Type B pancreatic cell (in vitro differentiated cells): ENCODE measurements at regions not wholly inside any gene's neighbourhood (a gene's known extent, or its start where the extent isn't known, plus 50 kb on each side); places are given as distances from the start of the nearest gene placed in this dataset.
"Not testable (repeated sequence)": the region's sequence is repeated elsewhere in the genome, so short reads cannot be mapped to it uniquely, and the experiment has no call there.

Experiments
- DNase-seq: peaks from one replicate; pipeline ENCODE4 v3.0.0; 2021; ENCODE audit warnings: mixed read lengths; ENCODE audit not compliant: unreplicated experiment; ENCODE audit errors: extremely low spot score
- H3K27ac Mint-ChIP-seq: 2 replicates; pipeline ENCODE4 v1.8.0; 2021; ENCODE audit warnings: mild to moderate bottlenecking, mixed read lengths
- H3K27me3 Mint-ChIP-seq: 2 replicates; pipeline ENCODE4 v1.8.0; 2021; ENCODE audit warnings: mixed read lengths
- H3K36me3 Mint-ChIP-seq: 2 replicates; pipeline ENCODE4 v1.8.0; 2021; ENCODE audit warnings: mixed read lengths
- H3K4me1 Mint-ChIP-seq: one replicate; pipeline ENCODE4 v1.8.0; 2021; ENCODE audit warnings: mixed read lengths; ENCODE audit not compliant: unreplicated experiment
- H3K4me3 Mint-ChIP-seq: 2 replicates; pipeline ENCODE4 v1.8.0; 2021; ENCODE audit warnings: mild to moderate bottlenecking, mixed read lengths
- H3K9me3 Mint-ChIP-seq: 2 replicates; pipeline ENCODE4 v1.8.0; 2021; ENCODE audit warnings: mixed read lengths
- CTCF ChIP-seq: fragments of 200-600 bp; sonication (generic); conservative IDR thresholded peaks from 2 replicates; pipeline ENCODE4 v1.5.0; 2021; ENCODE audit warnings: antibody characterized with exemption, mild to moderate bottlenecking

GRCh38 chrX:27236681-27237080 lies 226.5 kb downstream of the PPP4R3C start:
- no peaks in the 10 kb centered on the region for H3K36me3 Mint-ChIP-seq
- DNase-seq, result no peak
- no peaks in the 10 kb centered on the region for H3K4me1 Mint-ChIP-seq
- peaks cover 11% of the 10 kb centered on the region for H3K9me3 Mint-ChIP-seq
- H3K27me3 Mint-ChIP-seq, result no peaks in the 10 kb centered on the region
- no peak overlapping the region for H3K4me3 Mint-ChIP-seq
- TF ChIP-seq CTCF, result no peak
- no peak overlapping the region for H3K27ac Mint-ChIP-seq

GRCh38 chrX:27229721-27230120 lies 233.4 kb downstream of the PPP4R3C start:
- Mint-ChIP-seq H3K27ac (no peak overlapping the region), H3K36me3 (no peaks in the 10 kb centered on the region), H3K27me3 (no peaks in the 10 kb centered on the region), H3K4me3 (no peak overlapping the region), H3K4me1 (no peaks in the 10 kb centered on the region), H3K9me3 (no peaks in the 10 kb centered on the region)
- TF ChIP-seq CTCF, result no peak
- no peak for DNase-seq

- no peaks in the 10 kb centered on the region for H3K36me3 Mint-ChIP-seq
- no peaks in the 10 kb centered on the region for H3K4me1 Mint-ChIP-seq
- peaks cover 9% of the 10 kb centered on the region for H3K9me3 Mint-ChIP-seq
- no peaks in the 10 kb centered on the region for H3K27me3 Mint-ChIP-seq
- peak; percentile 55 for DNase-seq
- H3K4me3 Mint-ChIP-seq, result no peak overlapping the region
- H3K27ac Mint-ChIP-seq, result no peak overlapping the region
- TF ChIP-seq CTCF, result no peak
Observed at GRCh38 chrX:27222661-27223060, 240.5 kb downstream of the PPP4R3C start.

- H3K27me3 Mint-ChIP-seq, result no peaks in the 10 kb centered on the region
Observed at GRCh38 chrX:27186671-27187070, 276.5 kb downstream of the PPP4R3C start.

GRCh38 chrX:27163236-27163635 lies 299.9 kb downstream of the PPP4R3C start:
- TF ChIP-seq CTCF, result no peak
- no peak for DNase-seq
- H3K36me3 Mint-ChIP-seq, result no peaks in the 10 kb centered on the region
- H3K27me3 Mint-ChIP-seq, result no peaks in the 10 kb centered on the region
- H3K27ac Mint-ChIP-seq, result no peak overlapping the region
- H3K4me3 Mint-ChIP-seq, result no peak overlapping the region
- H3K9me3 Mint-ChIP-seq, result no peaks in the 10 kb centered on the region
- no peaks in the 10 kb centered on the region for H3K4me1 Mint-ChIP-seq

More at GRCh38 chrX:27186671-27187070, 276.5 kb downstream of the PPP4R3C start:
- H3K4me1 Mint-ChIP-seq, result no peaks in the 10 kb centered on the region
- no peak overlapping the region for H3K27ac Mint-ChIP-seq
- peaks cover 6% of the 10 kb centered on the region for H3K9me3 Mint-ChIP-seq
- no peak overlapping the region for H3K4me3 Mint-ChIP-seq
- H3K36me3 Mint-ChIP-seq, result no peaks in the 10 kb centered on the region
- TF ChIP-seq CTCF, result peak; percentile 86
- DNase-seq, result no peak

GRCh38 chrX:27162496-27162895 lies 300.6 kb downstream of the PPP4R3C start:
- TF ChIP-seq CTCF, result no peak
- no peak overlapping the region for H3K27ac Mint-ChIP-seq
- no peaks in the 10 kb centered on the region for H3K27me3 Mint-ChIP-seq
- no peaks in the 10 kb centered on the region for H3K9me3 Mint-ChIP-seq
- no peak overlapping the region for H3K4me3 Mint-ChIP-seq
- no peaks in the 10 kb centered on the region for H3K4me1 Mint-ChIP-seq
- no peak for DNase-seq
- H3K36me3 Mint-ChIP-seq, result no peaks in the 10 kb centered on the region

- DNase-seq, H3K4me3 Mint-ChIP-seq, H3K9me3 Mint-ChIP-seq, H3K4me1 Mint-ChIP-seq, H3K27ac Mint-ChIP-seq, H3K27me3 Mint-ChIP-seq, H3K36me3 Mint-ChIP-seq: not testable (repeated sequence)
Observed at GRCh38 chrX:27156921-27157320, 306.2 kb downstream of the PPP4R3C start.
